Panc1 (cell line): ENCODE measurements at regions not wholly inside any gene's neighbourhood (a gene's known extent, or its start where the extent isn't known, plus 50 kb on each side); places are given as distances from the start of the nearest gene placed in this dataset.

ENCODE experiments used
- ATAC-seq: fragments of 200-7000 bp; cut with Tn5 transposase; 2 replicates; pipeline ENCODE4 v1.9.1; 2020; ENCODE audit warnings: mild to moderate bottlenecking, moderate library complexity
- BruUV-seq: library from RNA; stranded (reverse); fragments of 400-500 nt; replicated peaks from 2 replicates; lab custom pipeline; 2021; lab: Mats Ljungman, UMichigan
- CTCF ChIA-PET: fragments of 300-600 bp; sonication (Branson Sonifier 250); formaldehyde crosslinking; loops from one replicate; lab custom pipeline; 2022; ENCODE audit warnings: antibody characterized with exemption; lab: Charles Lee
- POLR2A ChIA-PET: fragments of 300-600 bp; sonication (Branson Sonifier 250); formaldehyde crosslinking; loops from one replicate; lab custom pipeline; 2022; ENCODE audit warnings: antibody characterized with exemption; lab: Charles Lee
- DNase-seq: peaks from one replicate; pipeline ENCODE4 v3.0.0-alpha.2; 2010; ENCODE audit warnings: low read depth, low spot score
- H3K27ac ChIP-seq: 2 replicates; pipeline ENCODE4 v1.5.1; 2011; ENCODE audit warnings: mild to moderate bottlenecking, low read length, inconsistent platforms
- H3K27me3 ChIP-seq: fragments of 200-500 bp; sonication (Bioruptor generic); 2 replicates; pipeline ENCODE4 v1.6.0; 2014; ENCODE audit warnings: low read length, inconsistent platforms; ENCODE audit not compliant: control insufficient read depth, insufficient read depth
- H3K36me3 ChIP-seq: fragments of 200-500 bp; sonication (Bioruptor generic); 2 replicates; pipeline ENCODE4 v1.5.1; 2014; ENCODE audit warnings: inconsistent platforms, mild to moderate bottlenecking, low read length, moderate library complexity; ENCODE audit not compliant: control insufficient read depth, insufficient read depth
- H3K4me1 ChIP-seq: 2 replicates; pipeline ENCODE4 v1.5.1; 2011; ENCODE audit warnings: inconsistent platforms, mild to moderate bottlenecking, low read length, moderate library complexity; ENCODE audit not compliant: control insufficient read depth, insufficient read depth
- H3K4me3 ChIP-seq, 2 experiments: 2 replicates each; pipeline ENCODE4 v1.5.1; 2011 to 2012; ENCODE audit warnings: low read depth in 2 of 2, low read length in 2 of 2, mild to moderate bottlenecking in 2 of 2, inconsistent platforms in 1 of 2, moderate library complexity in 1 of 2
- H3K9me3 ChIP-seq: fragments of 200-500 bp; sonication (Bioruptor generic); 2 replicates; pipeline ENCODE4 v1.5.1; 2014; ENCODE audit warnings: low read depth, mild to moderate bottlenecking, inconsistent platforms, low read length, moderate library complexity; ENCODE audit not compliant: control insufficient read depth, insufficient read depth
- POLR2AphosphoS5 ChIP-seq: IDR thresholded peaks from 2 replicates; pipeline ENCODE4 v1.6.1; 2012; ENCODE audit warnings: mild to moderate bottlenecking, low read depth, low read length, moderate library complexity
- SIN3A ChIP-seq: IDR thresholded peaks from 2 replicates; pipeline ENCODE4 v1.6.1; 2012; ENCODE audit warnings: low read depth, mild to moderate bottlenecking, low read length, moderate library complexity, borderline replicate concordance; ENCODE audit not compliant: insufficient read depth
- TCF7L2 ChIP-seq: IDR thresholded peaks from 2 replicates; pipeline ENCODE4 v1.6.1; 2011; ENCODE audit warnings: mild to moderate bottlenecking, low read depth, low read length, inconsistent platforms
- in situ Hi-C: cut with HindIII; loops from 2 replicates; pipeline ENCODE4 v1.10.0; 2016; ENCODE audit warnings: low sequenced_read_pairs, low pct_unique_long_range_greater_than_20kb
- intact Hi-C: fragments of 100-400 bp; cut with micrococcal nuclease; formaldehyde crosslinking; loops from one replicate; pipeline ENCODE4 v1.10.0; 2022; ENCODE audit not compliant: unreplicated experiment
- TF ChIP-seq, protein P1 (sequence below): fragments of 450-650 bp; IDR thresholded peaks from 2 replicates; pipeline ENCODE4 v1.5.1; 2017; ENCODE audit warnings: mild to moderate bottlenecking
- TF ChIP-seq, protein P2 (sequence below), 2 experiments: IDR thresholded peaks; 2 replicates each; pipeline ENCODE4 v1.6.1; 2011 to 2012; ENCODE audit warnings: low read depth in 2 of 2, control low read depth in 1 of 2, low read length in 1 of 2, mild to moderate bottlenecking in 1 of 2, moderate library complexity in 1 of 2; ENCODE audit not compliant: insufficient read depth in 1 of 2

GRCh38 chr3:181633556-181633955 is 78.2 kb upstream of the SOX2 start:
- intact Hi-C loops (no loop called here), in situ Hi-C loops (no loop called here)
- H3K4me3 ChIP-seq: no peak overlapping the region
- no TSS peak for BruUV-seq
- DNase-seq (no peak), ATAC-seq (no peak)
- H3K36me3 ChIP-seq: no peaks in the 10 kb centered on the region
- no peaks in the 10 kb centered on the region for H3K27me3 ChIP-seq
- no peak overlapping the region for H3K27ac ChIP-seq
- TF ChIP-seq POLR2AphosphoS5: no peak
- TF ChIP-seq, protein P1, sequence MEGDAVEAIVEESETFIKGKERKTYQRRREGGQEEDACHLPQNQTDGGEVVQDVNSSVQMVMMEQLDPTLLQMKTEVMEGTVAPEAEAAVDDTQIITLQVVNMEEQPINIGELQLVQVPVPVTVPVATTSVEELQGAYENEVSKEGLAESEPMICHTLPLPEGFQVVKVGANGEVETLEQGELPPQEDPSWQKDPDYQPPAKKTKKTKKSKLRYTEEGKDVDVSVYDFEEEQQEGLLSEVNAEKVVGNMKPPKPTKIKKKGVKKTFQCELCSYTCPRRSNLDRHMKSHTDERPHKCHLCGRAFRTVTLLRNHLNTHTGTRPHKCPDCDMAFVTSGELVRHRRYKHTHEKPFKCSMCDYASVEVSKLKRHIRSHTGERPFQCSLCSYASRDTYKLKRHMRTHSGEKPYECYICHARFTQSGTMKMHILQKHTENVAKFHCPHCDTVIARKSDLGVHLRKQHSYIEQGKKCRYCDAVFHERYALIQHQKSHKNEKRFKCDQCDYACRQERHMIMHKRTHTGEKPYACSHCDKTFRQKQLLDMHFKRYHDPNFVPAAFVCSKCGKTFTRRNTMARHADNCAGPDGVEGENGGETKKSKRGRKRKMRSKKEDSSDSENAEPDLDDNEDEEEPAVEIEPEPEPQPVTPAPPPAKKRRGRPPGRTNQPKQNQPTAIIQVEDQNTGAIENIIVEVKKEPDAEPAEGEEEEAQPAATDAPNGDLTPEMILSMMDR: no peak
- no peak for TF ChIP-seq SIN3A
- TF ChIP-seq, protein P2, sequence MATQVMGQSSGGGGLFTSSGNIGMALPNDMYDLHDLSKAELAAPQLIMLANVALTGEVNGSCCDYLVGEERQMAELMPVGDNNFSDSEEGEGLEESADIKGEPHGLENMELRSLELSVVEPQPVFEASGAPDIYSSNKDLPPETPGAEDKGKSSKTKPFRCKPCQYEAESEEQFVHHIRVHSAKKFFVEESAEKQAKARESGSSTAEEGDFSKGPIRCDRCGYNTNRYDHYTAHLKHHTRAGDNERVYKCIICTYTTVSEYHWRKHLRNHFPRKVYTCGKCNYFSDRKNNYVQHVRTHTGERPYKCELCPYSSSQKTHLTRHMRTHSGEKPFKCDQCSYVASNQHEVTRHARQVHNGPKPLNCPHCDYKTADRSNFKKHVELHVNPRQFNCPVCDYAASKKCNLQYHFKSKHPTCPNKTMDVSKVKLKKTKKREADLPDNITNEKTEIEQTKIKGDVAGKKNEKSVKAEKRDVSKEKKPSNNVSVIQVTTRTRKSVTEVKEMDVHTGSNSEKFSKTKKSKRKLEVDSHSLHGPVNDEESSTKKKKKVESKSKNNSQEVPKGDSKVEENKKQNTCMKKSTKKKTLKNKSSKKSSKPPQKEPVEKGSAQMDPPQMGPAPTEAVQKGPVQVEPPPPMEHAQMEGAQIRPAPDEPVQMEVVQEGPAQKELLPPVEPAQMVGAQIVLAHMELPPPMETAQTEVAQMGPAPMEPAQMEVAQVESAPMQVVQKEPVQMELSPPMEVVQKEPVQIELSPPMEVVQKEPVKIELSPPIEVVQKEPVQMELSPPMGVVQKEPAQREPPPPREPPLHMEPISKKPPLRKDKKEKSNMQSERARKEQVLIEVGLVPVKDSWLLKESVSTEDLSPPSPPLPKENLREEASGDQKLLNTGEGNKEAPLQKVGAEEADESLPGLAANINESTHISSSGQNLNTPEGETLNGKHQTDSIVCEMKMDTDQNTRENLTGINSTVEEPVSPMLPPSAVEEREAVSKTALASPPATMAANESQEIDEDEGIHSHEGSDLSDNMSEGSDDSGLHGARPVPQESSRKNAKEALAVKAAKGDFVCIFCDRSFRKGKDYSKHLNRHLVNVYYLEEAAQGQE (IDR thresholded peaks at IDR 0.05; ENCODE audit: insufficient read depth in 1 of 2, low read depth in 2 of 2, low read length in 1 of 2): no peak
- no peak for TF ChIP-seq TCF7L2
- ChIA-PET CTCF (no interaction called here), POLR2A (no interaction called here)
- H3K4me1 ChIP-seq: no peaks in the 10 kb centered on the region
- no peaks in the 10 kb centered on the region for H3K9me3 ChIP-seq

DNA sequence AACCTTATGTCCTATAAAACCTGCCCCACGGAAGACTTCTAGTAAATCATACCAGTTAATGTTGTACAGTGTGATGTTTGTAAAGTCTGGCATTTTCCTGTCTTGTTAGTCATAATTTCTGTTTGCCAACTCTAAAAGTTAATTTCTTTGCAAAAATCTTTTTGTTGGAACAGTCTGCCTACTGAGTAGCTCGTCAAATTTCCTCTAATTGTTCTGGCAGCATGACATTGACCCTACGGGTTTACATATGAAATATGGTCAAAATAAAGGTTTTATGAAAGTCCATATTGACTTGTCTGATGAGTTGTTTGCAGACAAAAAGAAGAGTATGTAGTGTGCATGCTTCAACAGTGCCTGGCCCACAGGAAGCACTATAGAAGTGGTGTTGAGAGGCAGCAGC is 79.8 kb upstream of the SOX2 start:
- no peaks in the 10 kb centered on the region for H3K27me3 ChIP-seq
- in situ Hi-C loops (no loop called here), intact Hi-C loops (no loop called here)

More for the DNA sequence above, 79.8 kb upstream of the SOX2 start:
- H3K9me3 ChIP-seq: no peaks in the 10 kb centered on the region
- no peak overlapping the region for H3K4me3 ChIP-seq
- ATAC-seq (no peak), DNase-seq (no peak)
- no peak overlapping the region for H3K27ac ChIP-seq
- ChIA-PET CTCF (no interaction called here), POLR2A (no interaction called here)
- no peaks in the 10 kb centered on the region; the same call in 1 of the 2 replicates for H3K36me3 ChIP-seq
- no peaks in the 10 kb centered on the region for H3K4me1 ChIP-seq
- TF ChIP-seq TCF7L2: no peak
- no peak for TF ChIP-seq SIN3A
- TF ChIP-seq, protein P1: no peak
- no peak for TF ChIP-seq POLR2AphosphoS5
- TF ChIP-seq, protein P2 (IDR thresholded peaks at IDR 0.05; ENCODE audit: insufficient read depth in 1 of 2, low read depth in 2 of 2, low read length in 1 of 2): no peak
- BruUV-seq: no TSS peak
